HCT116 (cell line): ENCODE measurements at regions not wholly inside any gene's neighbourhood (a gene's known extent, or its start where the extent isn't known, plus 50 kb on each side); places are given as distances from the start of the nearest gene placed in this dataset.

Experiments
- ATAC-seq: fragments of 200-7000 bp; cut with Tn5 transposase; 2 replicates; pipeline ENCODE4 v1.9.1; 2020; ENCODE audit warnings: mild to moderate bottlenecking, moderate library complexity
- BruUV-seq: library from RNA; stranded (reverse); fragments of 400-500 nt; replicated peaks from 2 replicates; lab custom pipeline; 2021; lab: Mats Ljungman, UMichigan
- CTCF ChIA-PET: fragments of 300-600 bp; sonication (Branson Sonifier 250); formaldehyde crosslinking; loops from one replicate; lab custom pipeline; 2021; ENCODE audit warnings: antibody characterized with exemption; lab: Charles Lee
- POLR2A ChIA-PET: fragments of 300-600, 350-600 bp; sonication (Branson Sonifier 250); formaldehyde crosslinking; loops from one replicate; lab custom pipeline; 2021; ENCODE audit warnings: antibody characterized with exemption; lab: Charles Lee
- RAD21 ChIA-PET, 2 experiments: fragments of 300-600 bp; sonication (Branson Sonifier 250); formaldehyde crosslinking; loops; one replicate each; lab custom pipeline; 2023; ENCODE audit warnings: low total read pairs in 2 of 2; ENCODE audit not compliant: uncharacterized antibody in 2 of 2, unreplicated experiment in 2 of 2, low non-redundant PET in 1 of 2; lab: Charles Lee
- DNase-seq: peaks from one replicate; pipeline ENCODE4 v3.0.0-alpha.2; 2010; ENCODE audit warnings: low read depth, low spot score
- H2AFZ ChIP-seq: fragments of 200-600 bp; shearing (Covaris generic), sonication (generic); 2 replicates; pipeline ENCODE4 v1.6.1; 2017; ENCODE audit warnings: low read depth, mixed run types, mixed read lengths, antibody characterized with exemption, low read length; ENCODE audit not compliant: poor library complexity, severe bottlenecking
- H3K27ac ChIP-seq: 2 replicates; pipeline ENCODE4 v1.5.1; 2012; ENCODE audit warnings: low read depth, low read length
- H3K27me3 ChIP-seq: fragments of 200-600 bp; sonication (generic); 2 replicates; pipeline ENCODE4 v1.6.1; 2016; ENCODE audit warnings: mixed run types, low read length, mixed read lengths; ENCODE audit not compliant: insufficient read depth
- H3K36me3 ChIP-seq, 2 experiments: fragments of 200-500 bp in 1 of 2; fragments of 200-600 bp in 1 of 2; sonication (Bioruptor generic) in 1 of 2; sonication (generic) in 1 of 2; 2 replicates each; pipeline versions ENCODE4 v1.5.1 to v1.6.1; 2014 to 2016; ENCODE audit warnings: low read length in 2 of 2, inconsistent platforms in 1 of 2, mixed read lengths in 1 of 2, mixed run types in 1 of 2; ENCODE audit not compliant: insufficient read depth in 2 of 2, control insufficient read depth in 1 of 2
- H3K4me1 ChIP-seq, 2 experiments: fragments of 200-600 bp in 1 of 2; sonication (generic) in 1 of 2; 2 replicates each; pipeline versions ENCODE4 v1.5.1 to v1.6.1; 2012 to 2017; ENCODE audit warnings: low read length in 2 of 2, inconsistent platforms in 1 of 2, mild to moderate bottlenecking in 1 of 2, mixed read lengths in 1 of 2, mixed run types in 1 of 2, moderate library complexity in 1 of 2; ENCODE audit not compliant: insufficient read depth in 2 of 2, control insufficient read depth in 1 of 2
- H3K4me2 ChIP-seq: fragments of 200-600 bp; sonication (generic); 2 replicates; pipeline ENCODE4 v1.6.1; 2017; ENCODE audit warnings: mixed run types, low read length, mixed read lengths
- H3K4me3 ChIP-seq, 2 experiments: fragments of 200-600 bp in 1 of 2; sonication (generic) in 1 of 2; replicated peaks in 1 of 2; 2 replicates each; pipeline ENCODE4 v1.5.1; 2011 to 2016; ENCODE audit warnings: low read length in 2 of 2, control low read depth in 1 of 2, low read depth in 1 of 2, mild to moderate bottlenecking in 1 of 2, mixed read lengths in 1 of 2, mixed run types in 1 of 2
- H3K79me2 ChIP-seq: fragments of 200-600 bp; sonication (generic); 2 replicates; pipeline ENCODE4 v1.6.1; 2017; ENCODE audit warnings: mild to moderate bottlenecking, mixed run types, low read length, moderate library complexity, mixed read lengths; ENCODE audit not compliant: insufficient read depth
- H3K9ac ChIP-seq: fragments of 200-600 bp; sonication (generic); 2 replicates; pipeline ENCODE4 v1.6.1; 2016; ENCODE audit warnings: low read length, mixed read lengths
- H3K9me2 ChIP-seq: fragments of 200-600 bp; sonication (generic), shearing (Covaris generic); 2 replicates; pipeline ENCODE4 v1.6.1; 2017; ENCODE audit warnings: mixed run types, mild to moderate bottlenecking, moderate library complexity; ENCODE audit not compliant: insufficient read depth
- H3K9me3 ChIP-seq, 2 experiments: fragments of 200-500 bp in 1 of 2; fragments of 200-600 bp in 1 of 2; sonication (Bioruptor generic) in 1 of 2; sonication (generic) in 1 of 2; 2 replicates each; pipeline ENCODE4 v1.6.1; 2014 to 2017; ENCODE audit warnings: low read length in 2 of 2, mixed read lengths in 2 of 2, inconsistent platforms in 1 of 2, low read depth in 1 of 2, mild to moderate bottlenecking in 1 of 2, mixed run types in 1 of 2, moderate library complexity in 1 of 2; ENCODE audit not compliant: control insufficient read depth in 1 of 2, insufficient read depth in 1 of 2
- H4K20me1 ChIP-seq: fragments of 200-600 bp; sonication (generic), shearing (Covaris generic); 2 replicates; pipeline ENCODE4 v1.6.1; 2017; ENCODE audit warnings: mixed run types, mild to moderate bottlenecking, moderate library complexity; ENCODE audit not compliant: insufficient read depth
- ATF3 ChIP-seq: IDR thresholded peaks from 2 replicates; pipeline ENCODE4 v1.6.1; 2012
- CBX3 ChIP-seq: IDR thresholded peaks from 2 replicates; pipeline ENCODE4 v1.6.1; 2012; ENCODE audit warnings: low read depth
- CEBPB ChIP-seq: IDR thresholded peaks from 2 replicates; pipeline ENCODE4 v1.6.1; 2012; ENCODE audit warnings: low read depth
- EGR1 ChIP-seq: IDR thresholded peaks from 2 replicates; pipeline ENCODE4 v1.6.1; 2012; ENCODE audit warnings: low read depth
- EZH2 ChIP-seq: fragments of 200-600 bp; sonication (generic); IDR thresholded peaks from 2 replicates; pipeline ENCODE4 v1.6.1; 2017; ENCODE audit warnings: antibody characterized with exemption, mixed run types
- JUND ChIP-seq: IDR thresholded peaks from 2 replicates; pipeline ENCODE4 v1.6.1; 2012
- POLR2AphosphoS5 ChIP-seq: IDR thresholded peaks from 2 replicates; pipeline ENCODE4 v1.6.1; 2011; ENCODE audit warnings: mild to moderate bottlenecking, low read depth, low read length, moderate library complexity
- RAD21 ChIP-seq: IDR thresholded peaks from 2 replicates; pipeline ENCODE4 v1.6.1; 2012; ENCODE audit warnings: low read depth, mild to moderate bottlenecking
- REST ChIP-seq: IDR thresholded peaks from 2 replicates; pipeline ENCODE4 v1.6.1; 2012; ENCODE audit warnings: low read depth
- SIN3A ChIP-seq: IDR thresholded peaks from 2 replicates; pipeline ENCODE4 v1.6.1; 2012; ENCODE audit warnings: low read depth
- SRF ChIP-seq: IDR thresholded peaks from 2 replicates; pipeline ENCODE4 v1.6.1; 2012; ENCODE audit warnings: low read depth
- TCF7L2 ChIP-seq: IDR thresholded peaks from 2 replicates; pipeline ENCODE4 v1.7.0; 2011; ENCODE audit warnings: borderline replicate concordance, inconsistent platforms; ENCODE audit not compliant: insufficient read depth, insufficient read length; ENCODE audit errors: extremely low read depth
- YY1 ChIP-seq: IDR thresholded peaks from 2 replicates; pipeline ENCODE4 v1.6.1; 2011; ENCODE audit warnings: low read length, low read depth, moderate library complexity, mild to moderate bottlenecking; ENCODE audit not compliant: insufficient replicate concordance; ENCODE audit errors: extremely low read depth
- ZNF274 ChIP-seq: fragments of 200-500 bp; sonication (Bioruptor generic); IDR thresholded peaks from 2 replicates; pipeline ENCODE4 v1.6.1; 2014; ENCODE audit warnings: mild to moderate bottlenecking, low read depth, low read length, inconsistent platforms
- intact Hi-C: fragments of 100-400 bp; cut with micrococcal nuclease; formaldehyde crosslinking; loops from 2 replicates; pipeline ENCODE4 v1.10.0; 2022
- TF ChIP-seq, protein P1 (sequence below): IDR thresholded peaks from 2 replicates; pipeline ENCODE4 v1.6.1; 2012
- TF ChIP-seq, protein P2 (sequence below), 3 experiments: fragments of 200-600 bp in 1 of 3; sonication (generic) in 1 of 3; IDR thresholded peaks in 2 of 3; conservative IDR thresholded peaks in 1 of 3; 2 replicates each; pipeline ENCODE4 v1.5.1; 2012 to 2017; ENCODE audit warnings: low read depth in 2 of 3, low read length in 2 of 3, antibody characterized with exemption in 1 of 3, borderline replicate concordance in 1 of 3, control low read depth in 1 of 3, mild to moderate bottlenecking in 1 of 3, mixed read lengths in 1 of 3, mixed run types in 1 of 3, moderate library complexity in 1 of 3; ENCODE audit not compliant: insufficient read depth in 1 of 3
- TF ChIP-seq, protein P3 (sequence below): IDR thresholded peaks from 2 replicates; pipeline ENCODE4 v1.6.1; 2011; ENCODE audit warnings: mild to moderate bottlenecking, low read length, moderate library complexity; ENCODE audit not compliant: insufficient replicate concordance; ENCODE audit errors: extremely low read depth

GRCh38 chr6:133807501-133807900 is 81.4 kb upstream of the TCF21 start:
- H3K79me2 ChIP-seq = no peaks in the 10 kb centered on the region
- H3K27ac ChIP-seq = no peak overlapping the region
- H3K9me2 ChIP-seq = no peaks in the 10 kb centered on the region
- DNase-seq (no peak), ATAC-seq (no peak)
- ChIA-PET RAD21 (no interaction called here), POLR2A (no interaction called here), CTCF (no interaction called here)
- H4K20me1 ChIP-seq = no peaks in the 10 kb centered on the region
- H3K27me3 ChIP-seq = no peaks in the 10 kb centered on the region
- intact Hi-C loops = no loop called here
- no peak overlapping the region for H3K4me2 ChIP-seq
- no peak overlapping the region for H3K4me3 ChIP-seq
- H3K9ac ChIP-seq = no peak overlapping the region
- no peak for TF ChIP-seq YY1
- TF ChIP-seq, protein P1, sequence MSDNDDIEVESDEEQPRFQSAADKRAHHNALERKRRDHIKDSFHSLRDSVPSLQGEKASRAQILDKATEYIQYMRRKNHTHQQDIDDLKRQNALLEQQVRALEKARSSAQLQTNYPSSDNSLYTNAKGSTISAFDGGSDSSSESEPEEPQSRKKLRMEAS = no peak
- no peak for TF ChIP-seq EZH2
- TF ChIP-seq CBX3 = no peak
- no peak for TF ChIP-seq JUND
- no peak for TF ChIP-seq SIN3A
- no peak for TF ChIP-seq POLR2AphosphoS5
- TF ChIP-seq TCF7L2 = no peak
- TF ChIP-seq CEBPB = no peak
- TF ChIP-seq, protein P2, sequence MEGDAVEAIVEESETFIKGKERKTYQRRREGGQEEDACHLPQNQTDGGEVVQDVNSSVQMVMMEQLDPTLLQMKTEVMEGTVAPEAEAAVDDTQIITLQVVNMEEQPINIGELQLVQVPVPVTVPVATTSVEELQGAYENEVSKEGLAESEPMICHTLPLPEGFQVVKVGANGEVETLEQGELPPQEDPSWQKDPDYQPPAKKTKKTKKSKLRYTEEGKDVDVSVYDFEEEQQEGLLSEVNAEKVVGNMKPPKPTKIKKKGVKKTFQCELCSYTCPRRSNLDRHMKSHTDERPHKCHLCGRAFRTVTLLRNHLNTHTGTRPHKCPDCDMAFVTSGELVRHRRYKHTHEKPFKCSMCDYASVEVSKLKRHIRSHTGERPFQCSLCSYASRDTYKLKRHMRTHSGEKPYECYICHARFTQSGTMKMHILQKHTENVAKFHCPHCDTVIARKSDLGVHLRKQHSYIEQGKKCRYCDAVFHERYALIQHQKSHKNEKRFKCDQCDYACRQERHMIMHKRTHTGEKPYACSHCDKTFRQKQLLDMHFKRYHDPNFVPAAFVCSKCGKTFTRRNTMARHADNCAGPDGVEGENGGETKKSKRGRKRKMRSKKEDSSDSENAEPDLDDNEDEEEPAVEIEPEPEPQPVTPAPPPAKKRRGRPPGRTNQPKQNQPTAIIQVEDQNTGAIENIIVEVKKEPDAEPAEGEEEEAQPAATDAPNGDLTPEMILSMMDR (IDR thresholded peaks at IDR 0.05 in 2 of 3, conservative IDR thresholded peaks at IDR 0.05 in 1 of 3; ENCODE audit: borderline replicate concordance in 1 of 3, insufficient read depth in 1 of 3, low read depth in 2 of 3, low read length in 2 of 3) = no peak
- TF ChIP-seq ATF3 = no peak
- no peak for TF ChIP-seq RAD21
- no peak for TF ChIP-seq REST
- TF ChIP-seq EGR1 = no peak
- TF ChIP-seq, protein P3, sequence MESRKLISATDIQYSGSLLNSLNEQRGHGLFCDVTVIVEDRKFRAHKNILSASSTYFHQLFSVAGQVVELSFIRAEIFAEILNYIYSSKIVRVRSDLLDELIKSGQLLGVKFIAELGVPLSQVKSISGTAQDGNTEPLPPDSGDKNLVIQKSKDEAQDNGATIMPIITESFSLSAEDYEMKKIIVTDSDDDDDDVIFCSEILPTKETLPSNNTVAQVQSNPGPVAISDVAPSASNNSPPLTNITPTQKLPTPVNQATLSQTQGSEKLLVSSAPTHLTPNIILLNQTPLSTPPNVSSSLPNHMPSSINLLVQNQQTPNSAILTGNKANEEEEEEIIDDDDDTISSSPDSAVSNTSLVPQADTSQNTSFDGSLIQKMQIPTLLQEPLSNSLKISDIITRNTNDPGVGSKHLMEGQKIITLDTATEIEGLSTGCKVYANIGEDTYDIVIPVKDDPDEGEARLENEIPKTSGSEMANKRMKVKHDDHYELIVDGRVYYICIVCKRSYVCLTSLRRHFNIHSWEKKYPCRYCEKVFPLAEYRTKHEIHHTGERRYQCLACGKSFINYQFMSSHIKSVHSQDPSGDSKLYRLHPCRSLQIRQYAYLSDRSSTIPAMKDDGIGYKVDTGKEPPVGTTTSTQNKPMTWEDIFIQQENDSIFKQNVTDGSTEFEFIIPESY = no peak
- TF ChIP-seq ZNF274 = no peak
- no peak for TF ChIP-seq SRF
- H3K4me1 ChIP-seq = no peaks in the 10 kb centered on the region
- BruUV-seq = no TSS peak
- no peak overlapping the region for H2AFZ ChIP-seq
- no peaks in the 10 kb centered on the region for H3K36me3 ChIP-seq
- H3K9me3 ChIP-seq = no peaks in the 10 kb centered on the region
